GM10248 (cell line): ENCODE measurements at regions not wholly inside any gene's neighbourhood (a gene's known extent, or its start where the extent isn't known, plus 50 kb on each side); places are given as distances from the start of the nearest gene placed in this dataset.

ENCODE experiments used
- CTCF ChIA-PET: fragments of 300-600 bp; sonication (Branson Sonifier 250); formaldehyde crosslinking; extraction: SDS; loops from one replicate; lab custom pipeline; 2021; ENCODE audit warnings: antibody characterized with exemption; lab: Yijun Ruan, JAX
- POLR2A ChIA-PET: fragments of 350-650 bp; sonication (Branson Sonifier 250); formaldehyde crosslinking; extraction: SDS; loops from one replicate; lab custom pipeline; 2020; ENCODE audit warnings: antibody characterized with exemption; lab: Yijun Ruan, JAX
- DNase-seq: peaks from one replicate; pipeline ENCODE4 v3.0.0; 2012; ENCODE audit errors: extremely low spot score
- CTCF ChIP-seq: IDR thresholded peaks from 2 replicates; pipeline ENCODE4 v1.5.1; 2012; ENCODE audit warnings: mild to moderate bottlenecking, low read depth; ENCODE audit errors: extremely low read depth, missing control alignments, control extremely low read depth

- ChIA-PET POLR2A (no interaction called here), CTCF (no interaction called here)
- TF ChIP-seq CTCF = no peak
- DNase-seq = no peak
Measured at GRCh38 chr14:30179381-30180130, 251.9 kb upstream of the PRKD1 start.

GRCh38 chr14:30180219-30180618 lies 252.6 kb upstream of the PRKD1 start:
- POLR2A ChIA-PET = no interaction called here
- no peak for TF ChIP-seq CTCF
- DNase-seq = no peak
- CTCF ChIA-PET = no interaction called here

GRCh38 chr14:30185832-30186231 lies 258.2 kb upstream of the PRKD1 start:
- TF ChIP-seq CTCF = no peak
- DNase-seq = no peak
- POLR2A ChIA-PET = no interaction called here
- CTCF ChIA-PET = no interaction called here

- DNase-seq = no peak
- ChIA-PET POLR2A (no interaction called here), CTCF (no interaction called here)
- TF ChIP-seq CTCF = no peak
Measured at GRCh38 chr14:30191639-30192279, 264.1 kb upstream of the PRKD1 start.

GRCh38 chr14:30193101-30193500 lies 265.5 kb upstream of the PRKD1 start:
- ChIA-PET CTCF (no interaction called here), POLR2A (no interaction called here)
- no peak for DNase-seq
- no peak for TF ChIP-seq CTCF

- ChIA-PET CTCF (no interaction called here), POLR2A (no interaction called here)
- DNase-seq = no peak
- TF ChIP-seq CTCF = no peak
Measured at GRCh38 chr14:30193845-30194501, 266.3 kb upstream of the PRKD1 start.
